Erythroblast (primary cell): ENCODE measurements at regions not wholly inside any gene's neighbourhood (a gene's known extent, or its start where the extent isn't known, plus 50 kb on each side); places are given as distances from the start of the nearest gene placed in this dataset.
"Not testable (repeated sequence)": the region's sequence is repeated elsewhere in the genome, so short reads cannot be mapped to it uniquely, and the experiment has no call there.

Experiments used
- DNase-seq, 2 experiments: peaks; one replicate each; lab custom pipeline; 2025; lab: John Stamatoyannopoulos, UW
- GATA1 ChIP-seq: IDR thresholded peaks from 2 replicates; pipeline ENCODE4 v1.6.1; 2011; ENCODE audit warnings: low read depth, mild to moderate bottlenecking, control low read depth, low read length, moderate library complexity
- POLR2A ChIP-seq: IDR thresholded peaks from 2 replicates; pipeline ENCODE4 v1.6.1; 2011; ENCODE audit warnings: mild to moderate bottlenecking, low read length

- no peak for DNase-seq
- TF ChIP-seq GATA1 = no peak
- TF ChIP-seq POLR2A = no peak
Observed at GRCh38 chr3:59496250-59496649, 446.4 kb upstream of the CFAP20DC start.

- not testable (repeated sequence) for DNase-seq
Observed at GRCh38 chr3:59494969-59495368, 445.1 kb upstream of the CFAP20DC start.

GRCh38 chr3:59486520-59486919 lies 436.7 kb upstream of the CFAP20DC start:
- no peak for TF ChIP-seq GATA1
- TF ChIP-seq POLR2A = no peak

GRCh38 chr3:59483191-59483590 lies 433.4 kb upstream of the CFAP20DC start:
- TF ChIP-seq GATA1 = no peak
- TF ChIP-seq POLR2A = no peak
- no peak for DNase-seq

More at GRCh38 chr3:59486520-59486919, 436.7 kb upstream of the CFAP20DC start:
- DNase-seq = no peak

- TF ChIP-seq GATA1 = no peak
- TF ChIP-seq POLR2A = no peak
- no peak for DNase-seq
Observed at GRCh38 chr3:59482684-59483083, 432.9 kb upstream of the CFAP20DC start.

GRCh38 chr3:59481776-59482400 lies 432.1 kb upstream of the CFAP20DC start:
- DNase-seq = no peak
- TF ChIP-seq POLR2A (no peak), GATA1 (no peak)

- TF ChIP-seq POLR2A (no peak), GATA1 (no peak)
- no peak for DNase-seq
Observed at GRCh38 chr3:59480486-59480995, 430.7 kb upstream of the CFAP20DC start.

- TF ChIP-seq POLR2A (no peak), GATA1 (no peak)
- DNase-seq = no peak
Observed at GRCh38 chr3:59473636-59474035, 423.8 kb upstream of the CFAP20DC start.

- TF ChIP-seq POLR2A (no peak), GATA1 (no peak)
- no peak for DNase-seq
Observed at GRCh38 chr3:59472541-59472940, 422.7 kb upstream of the CFAP20DC start.

GRCh38 chr3:59469948-59470723 lies 420.3 kb upstream of the CFAP20DC start:
- no peak for DNase-seq
- TF ChIP-seq GATA1 = no peak
- no peak for TF ChIP-seq POLR2A

- TF ChIP-seq POLR2A (no peak), GATA1 (no peak)
- no peak for DNase-seq
Observed at GRCh38 chr3:59467476-59467875, 417.7 kb upstream of the CFAP20DC start.

- DNase-seq = no peak
- TF ChIP-seq GATA1 (no peak), POLR2A (no peak)
Observed at GRCh38 chr3:59464187-59464586, 414.4 kb upstream of the CFAP20DC start.

- no peak for DNase-seq
- TF ChIP-seq POLR2A = no peak
- no peak for TF ChIP-seq GATA1
Observed at GRCh38 chr3:59463253-59463652, 413.4 kb upstream of the CFAP20DC start.

- DNase-seq = no peak
- no peak for TF ChIP-seq POLR2A
- TF ChIP-seq GATA1 = no peak
Observed at GRCh38 chr3:59460068-59460467, 410.2 kb upstream of the CFAP20DC start.
